ENCODE measurements at regions not wholly inside any gene's neighbourhood (a gene's known extent, or its start where the extent isn't known, plus 50 kb on each side); places are given as distances from the start of the nearest gene placed in this dataset.

- dilution Hi-C loops (cut with HindIII; ENCODE audit: low sequenced_read_pairs, unreplicated experiment), result no loop called here
- POLR2A ChIA-PET (ENCODE audit: unreplicated experiment), result no interaction called here
- H4K5ac ChIP-seq (ENCODE audit: low read depth, low read length), result no peak overlapping the region
- in situ Hi-C loops (cut with MboI; ENCODE audit: low sequenced_read_pairs), result no loop called here
- H3K9ac ChIP-seq (ENCODE audit: low read depth, low read length), result no peak overlapping the region
- intact Hi-C loops (cut with micrococcal nuclease), result no loop called here
- H4K20me1 ChIP-seq (ENCODE audit: insufficient read depth, low read length), result no peaks in the 10 kb centered on the region
- no TSS peak for BruUV-seq (replicated peaks)
- no peak overlapping the region for H3K4ac ChIP-seq (ENCODE audit: low read depth, low read length)
- H2BK15ac ChIP-seq (ENCODE audit: low read depth, low read length), result no peak overlapping the region
- H2BK120ac ChIP-seq (ENCODE audit: low read depth, low read length), result no peak overlapping the region
- H3K79me1 ChIP-seq (ENCODE audit: low read depth in 1 of 2, low read length in 2 of 2), result no peaks in the 10 kb centered on the region
- no peaks in the 10 kb centered on the region for H3K9me1 ChIP-seq (ENCODE audit: insufficient read depth, low read length)
- CTCF ChIA-PET, result no interaction called here
- H2AFZ ChIP-seq (replicated peaks; ENCODE audit: low read length, poor library complexity), result no peak overlapping the region
- H2BK20ac ChIP-seq (ENCODE audit: low read depth, low read length), result no peak overlapping the region
- ATAC-seq (ENCODE audit: low read depth) (no peak), DNase-seq (no peak)
- H3K9me3 ChIP-seq (ENCODE audit: control insufficient read depth, insufficient read depth, low read length), result no peaks in the 10 kb centered on the region
- H2AK9ac ChIP-seq (replicated peaks; ENCODE audit: low read depth, low read length, poor library complexity), result no peak overlapping the region
- no peak overlapping the region for H4K8ac ChIP-seq (ENCODE audit: low read depth in 2 of 2, low read length in 2 of 2)
- no peak overlapping the region for H3K14ac ChIP-seq (replicated peaks; ENCODE audit: low read depth, low read length)
- H4K91ac ChIP-seq (ENCODE audit: insufficient read depth, low read depth, low read length), result no peak overlapping the region
- H3K27ac ChIP-seq (ENCODE audit: insufficient read depth, low read length), result no peak overlapping the region
- 0 out of 2 replicates have a peak overlapping the region, but pooled peaks have one; percentile 24 for H3K23ac ChIP-seq (ENCODE audit: low read depth, low read length)
- H2AK5ac ChIP-seq (ENCODE audit: low read depth, low read length), result no peak overlapping the region
- no peak overlapping the region for H3K56ac ChIP-seq (ENCODE audit: extremely low read depth, insufficient read depth, low read length)
- WGBS, 2 experiments (ENCODE audit: extremely low coverage in 2 of 2, insufficient read length in 1 of 2), result no CpG with 5 or more reads among the region's 4 CpGs
- no peak overlapping the region for H3K4me3 ChIP-seq (ENCODE audit: insufficient read depth, low read depth, low read length)
- no peaks in the 10 kb centered on the region for H3K36me3 ChIP-seq (ENCODE audit: control insufficient read depth, insufficient read depth, low read length)
- TF ChIP-seq SMC3 (IDR thresholded peaks at IDR 0.05; ENCODE audit: low read depth, low read length) (no peak), MAZ (IDR thresholded peaks at IDR 0.05; ENCODE audit: borderline replicate concordance, low read depth, low read length) (no peak), MAFK (IDR thresholded peaks at IDR 0.05; ENCODE audit: low read depth, low read length) (no peak), ELK1 (IDR thresholded peaks at IDR 0.05; ENCODE audit: borderline replicate concordance, low read depth, low read length) (no peak), USF2 (IDR thresholded peaks at IDR 0.05; ENCODE audit: low read depth, low read length) (no peak), MXI1 (IDR thresholded peaks at IDR 0.05; ENCODE audit: borderline replicate concordance, low read depth, low read length) (no peak), CEBPB (IDR thresholded peaks at IDR 0.05; ENCODE audit: low read depth, low read length) (no peak), CHD1 (IDR thresholded peaks at IDR 0.05; ENCODE audit: low read depth, low read length) (no peak), RFX5 (IDR thresholded peaks at IDR 0.05; ENCODE audit: low read depth, low read length) (no peak), NFE2L2 (IDR thresholded peaks at IDR 0.05; ENCODE audit: low read depth, low read length) (no peak), POLR2A (IDR thresholded peaks at IDR 0.05; ENCODE audit: low read depth, low read length) (no peak), RCOR1 (IDR thresholded peaks at IDR 0.05; ENCODE audit: insufficient replicate concordance, low read length) (no peak)
- TF ChIP-seq, protein P1, sequence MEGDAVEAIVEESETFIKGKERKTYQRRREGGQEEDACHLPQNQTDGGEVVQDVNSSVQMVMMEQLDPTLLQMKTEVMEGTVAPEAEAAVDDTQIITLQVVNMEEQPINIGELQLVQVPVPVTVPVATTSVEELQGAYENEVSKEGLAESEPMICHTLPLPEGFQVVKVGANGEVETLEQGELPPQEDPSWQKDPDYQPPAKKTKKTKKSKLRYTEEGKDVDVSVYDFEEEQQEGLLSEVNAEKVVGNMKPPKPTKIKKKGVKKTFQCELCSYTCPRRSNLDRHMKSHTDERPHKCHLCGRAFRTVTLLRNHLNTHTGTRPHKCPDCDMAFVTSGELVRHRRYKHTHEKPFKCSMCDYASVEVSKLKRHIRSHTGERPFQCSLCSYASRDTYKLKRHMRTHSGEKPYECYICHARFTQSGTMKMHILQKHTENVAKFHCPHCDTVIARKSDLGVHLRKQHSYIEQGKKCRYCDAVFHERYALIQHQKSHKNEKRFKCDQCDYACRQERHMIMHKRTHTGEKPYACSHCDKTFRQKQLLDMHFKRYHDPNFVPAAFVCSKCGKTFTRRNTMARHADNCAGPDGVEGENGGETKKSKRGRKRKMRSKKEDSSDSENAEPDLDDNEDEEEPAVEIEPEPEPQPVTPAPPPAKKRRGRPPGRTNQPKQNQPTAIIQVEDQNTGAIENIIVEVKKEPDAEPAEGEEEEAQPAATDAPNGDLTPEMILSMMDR (conservative IDR thresholded peaks at IDR 0.05; ENCODE audit: low read depth, low read length), result no peak
- H3K4me1 ChIP-seq (ENCODE audit: control insufficient read depth, insufficient read depth, low read length), result no peaks in the 10 kb centered on the region
- H3K27me3 ChIP-seq (ENCODE audit: control insufficient read depth, insufficient read depth, low read length), result no peaks in the 10 kb centered on the region
- H3K18ac ChIP-seq (ENCODE audit: low read depth, low read length), result no peak overlapping the region
- H2BK5ac ChIP-seq (ENCODE audit: low read depth, low read length, poor library complexity, severe bottlenecking), result no peak overlapping the region
- no peak overlapping the region for H3K4me2 ChIP-seq (ENCODE audit: low read depth, low read length)
Observed at GRCh38 chr4:20487446-20487845, 212.8 kb upstream of the PACRGL start.
